PFSK-1 (cell line): ENCODE measurements at regions not wholly inside any gene's neighbourhood (a gene's known extent, or its start where the extent isn't known, plus 50 kb on each side); places are given as distances from the start of the nearest gene placed in this dataset.

Experiments used
- FOXP2 ChIP-seq: optimal IDR thresholded peaks from 2 replicates; pipeline ENCODE3; 2011; ENCODE audit warnings: borderline replicate concordance, control low read depth, inconsistent platforms; ENCODE audit not compliant: insufficient read depth; ENCODE audit errors: extremely low read length, extremely low read depth
- POLR2AphosphoS5 ChIP-seq: IDR thresholded peaks from 2 replicates; pipeline ENCODE4 v1.6.1; 2012; ENCODE audit warnings: low read depth, mild to moderate bottlenecking, control low read depth, low read length, moderate library complexity
- SIN3A ChIP-seq: IDR thresholded peaks from 2 replicates; pipeline ENCODE4 v1.6.1; 2012; ENCODE audit warnings: mild to moderate bottlenecking, low read length, moderate library complexity, borderline replicate concordance; ENCODE audit not compliant: insufficient read depth
- TAF1 ChIP-seq: IDR thresholded peaks from 2 replicates; pipeline ENCODE4 v1.6.1; 2012; ENCODE audit warnings: low read length, control low read depth, borderline replicate concordance; ENCODE audit not compliant: insufficient read depth
- TF ChIP-seq, protein P1 (sequence below), 2 experiments: IDR thresholded peaks; 2 replicates each; pipeline versions ENCODE4 v1.6.1 to v1.8.0; 2011 to 2012; ENCODE audit warnings: low read depth in 2 of 2, low read length in 2 of 2, control low read depth in 1 of 2, inconsistent platforms in 1 of 2, mild to moderate bottlenecking in 1 of 2, moderate library complexity in 1 of 2; ENCODE audit not compliant: insufficient read depth in 1 of 2

DNA sequence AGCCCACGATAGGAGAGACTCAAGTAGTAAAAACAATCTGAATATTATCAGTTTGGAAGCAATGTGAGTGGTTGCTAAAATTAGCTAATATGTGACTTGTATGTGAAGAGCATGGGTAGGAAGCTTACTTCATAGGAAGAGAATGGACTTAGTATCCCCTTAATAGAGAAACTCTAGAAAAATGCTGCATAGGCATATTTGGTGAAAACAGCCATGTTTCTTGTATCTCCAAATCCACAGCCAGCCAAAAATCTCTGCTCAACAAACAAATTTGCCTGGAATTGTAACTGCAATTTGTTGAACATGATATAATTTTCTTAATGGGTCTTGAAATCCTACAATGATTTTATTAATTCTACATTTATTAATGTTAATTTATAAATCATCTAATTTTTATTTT is 1252.9 kb upstream of the TMEM132C start:
- TF ChIP-seq TAF1 = no peak

- no peak for TF ChIP-seq FOXP2
- no peak for TF ChIP-seq POLR2AphosphoS5
- TF ChIP-seq TAF1 = no peak
- no peak for TF ChIP-seq SIN3A
- TF ChIP-seq, protein P1, sequence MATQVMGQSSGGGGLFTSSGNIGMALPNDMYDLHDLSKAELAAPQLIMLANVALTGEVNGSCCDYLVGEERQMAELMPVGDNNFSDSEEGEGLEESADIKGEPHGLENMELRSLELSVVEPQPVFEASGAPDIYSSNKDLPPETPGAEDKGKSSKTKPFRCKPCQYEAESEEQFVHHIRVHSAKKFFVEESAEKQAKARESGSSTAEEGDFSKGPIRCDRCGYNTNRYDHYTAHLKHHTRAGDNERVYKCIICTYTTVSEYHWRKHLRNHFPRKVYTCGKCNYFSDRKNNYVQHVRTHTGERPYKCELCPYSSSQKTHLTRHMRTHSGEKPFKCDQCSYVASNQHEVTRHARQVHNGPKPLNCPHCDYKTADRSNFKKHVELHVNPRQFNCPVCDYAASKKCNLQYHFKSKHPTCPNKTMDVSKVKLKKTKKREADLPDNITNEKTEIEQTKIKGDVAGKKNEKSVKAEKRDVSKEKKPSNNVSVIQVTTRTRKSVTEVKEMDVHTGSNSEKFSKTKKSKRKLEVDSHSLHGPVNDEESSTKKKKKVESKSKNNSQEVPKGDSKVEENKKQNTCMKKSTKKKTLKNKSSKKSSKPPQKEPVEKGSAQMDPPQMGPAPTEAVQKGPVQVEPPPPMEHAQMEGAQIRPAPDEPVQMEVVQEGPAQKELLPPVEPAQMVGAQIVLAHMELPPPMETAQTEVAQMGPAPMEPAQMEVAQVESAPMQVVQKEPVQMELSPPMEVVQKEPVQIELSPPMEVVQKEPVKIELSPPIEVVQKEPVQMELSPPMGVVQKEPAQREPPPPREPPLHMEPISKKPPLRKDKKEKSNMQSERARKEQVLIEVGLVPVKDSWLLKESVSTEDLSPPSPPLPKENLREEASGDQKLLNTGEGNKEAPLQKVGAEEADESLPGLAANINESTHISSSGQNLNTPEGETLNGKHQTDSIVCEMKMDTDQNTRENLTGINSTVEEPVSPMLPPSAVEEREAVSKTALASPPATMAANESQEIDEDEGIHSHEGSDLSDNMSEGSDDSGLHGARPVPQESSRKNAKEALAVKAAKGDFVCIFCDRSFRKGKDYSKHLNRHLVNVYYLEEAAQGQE (IDR thresholded peaks at IDR 0.05; ENCODE audit: insufficient read depth in 1 of 2, low read depth in 2 of 2, low read length in 2 of 2) = no peak
These were observed 1242.2 kb upstream of the TMEM132C start for GRCh38 chr12:127024791-127025190.

- TF ChIP-seq SIN3A = no peak
- no peak for TF ChIP-seq POLR2AphosphoS5
- TF ChIP-seq, protein P1 (IDR thresholded peaks at IDR 0.05; ENCODE audit: insufficient read depth in 1 of 2, low read depth in 2 of 2, low read length in 2 of 2) = no peak
- no peak for TF ChIP-seq TAF1
- no peak for TF ChIP-seq FOXP2
These were observed 1241.4 kb upstream of the TMEM132C start for GRCh38 chr12:127025545-127025944.

- TF ChIP-seq FOXP2 = no peak
- TF ChIP-seq SIN3A = no peak
- no peak for TF ChIP-seq TAF1
- TF ChIP-seq, protein P1 (IDR thresholded peaks at IDR 0.05; ENCODE audit: insufficient read depth in 1 of 2, low read depth in 2 of 2, low read length in 2 of 2) = no peak
- no peak for TF ChIP-seq POLR2AphosphoS5
These were observed 1231.7 kb upstream of the TMEM132C start for GRCh38 chr12:127035011-127035879.

GRCh38 chr12:127038152-127038551 is 1228.8 kb upstream of the TMEM132C start:
- no peak for TF ChIP-seq FOXP2

DNA sequence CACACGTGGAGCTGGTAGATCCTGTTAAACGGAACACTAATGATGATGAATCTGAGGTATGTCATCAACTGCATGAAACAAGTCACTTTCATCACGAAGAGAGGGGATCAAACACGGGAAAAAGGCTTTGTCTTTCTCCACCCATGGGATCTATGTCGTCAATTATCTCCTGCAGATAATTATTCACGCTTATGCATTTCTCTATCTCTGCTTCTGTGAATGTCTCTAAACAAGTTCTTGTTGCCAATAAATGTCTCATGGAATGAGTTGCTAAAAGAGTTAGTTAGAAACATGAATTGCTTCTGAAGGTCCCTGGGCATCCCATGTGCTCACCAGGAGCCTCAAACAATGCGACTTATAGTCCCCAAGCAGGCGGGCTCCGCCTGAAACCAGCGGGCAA is 1228.2 kb upstream of the TMEM132C start:
- TF ChIP-seq SIN3A (no peak), FOXP2 (no peak), TAF1 (no peak), POLR2AphosphoS5 (no peak)
- TF ChIP-seq, protein P1 (IDR thresholded peaks at IDR 0.05; ENCODE audit: insufficient read depth in 1 of 2, low read depth in 2 of 2, low read length in 2 of 2) = no peak
